Mesenchymal stem cell (in vitro differentiated cells and primary cell): ENCODE measurements at regions not wholly inside any gene's neighbourhood (a gene's known extent, or its start where the extent isn't known, plus 50 kb on each side); places are given as distances from the start of the nearest gene placed in this dataset.
"Not testable (repeated sequence)": the region's sequence is repeated elsewhere in the genome, so short reads cannot be mapped to it uniquely, and the experiment has no call there.

Experiments used
- DNase-seq: peaks from one replicate; pipeline ENCODE4 v3.0.0-alpha.2; 2013
- H2AFZ ChIP-seq: one replicate; pipeline ENCODE4 v1.6.1; 2013; ENCODE audit warnings: low read depth, mild to moderate bottlenecking, control low read depth, inconsistent platforms, low read length, moderate library complexity
- H2AK5ac ChIP-seq: 2 replicates; pipeline ENCODE4 v1.6.1; 2013; ENCODE audit warnings: low read length, moderate library complexity, mild to moderate bottlenecking, inconsistent platforms; ENCODE audit not compliant: severe bottlenecking
- H2BK120ac ChIP-seq: one replicate; pipeline ENCODE4 v1.6.1; 2013; ENCODE audit warnings: low read depth, mild to moderate bottlenecking, inconsistent platforms, low read length, moderate library complexity
- H2BK12ac ChIP-seq, 2 experiments: one replicate each; pipeline ENCODE4 v1.6.1; 2013; ENCODE audit warnings: inconsistent platforms in 2 of 2, low read length in 2 of 2, mild to moderate bottlenecking in 2 of 2, moderate library complexity in 2 of 2, control low read depth in 1 of 2
- H2BK15ac ChIP-seq: one replicate; pipeline ENCODE4 v1.6.1; 2013; ENCODE audit warnings: mild to moderate bottlenecking, low read depth, inconsistent platforms; ENCODE audit not compliant: poor library complexity, severe bottlenecking
- H2BK5ac ChIP-seq: 2 replicates; pipeline ENCODE4 v1.6.1; 2013; ENCODE audit warnings: low read depth, mild to moderate bottlenecking, low read length, control low read depth, inconsistent platforms; ENCODE audit not compliant: poor library complexity, severe bottlenecking
- H3K14ac ChIP-seq, 2 experiments: one replicate each; pipeline ENCODE4 v1.6.1; 2013; ENCODE audit warnings: inconsistent platforms in 2 of 2, low read length in 2 of 2, control low read depth in 1 of 2, mild to moderate bottlenecking in 1 of 2, moderate library complexity in 1 of 2
- H3K18ac ChIP-seq, 2 experiments: one replicate each; pipeline ENCODE4 v1.6.1; 2013; ENCODE audit warnings: inconsistent platforms in 2 of 2, low read length in 2 of 2, control low read depth in 1 of 2, low read depth in 1 of 2, mild to moderate bottlenecking in 1 of 2
- H3K23ac ChIP-seq, 2 experiments: one replicate each; pipeline ENCODE4 v1.6.1; 2013; ENCODE audit warnings: inconsistent platforms in 2 of 2, low read length in 2 of 2, mild to moderate bottlenecking in 2 of 2, moderate library complexity in 2 of 2, control low read depth in 1 of 2
- H3K27ac ChIP-seq: 2 replicates; pipeline ENCODE4 v1.5.1; 2013; ENCODE audit warnings: mild to moderate bottlenecking, moderate library complexity, low read length, control low read depth, inconsistent platforms; ENCODE audit not compliant: poor library complexity, severe bottlenecking
- H3K27me3 ChIP-seq, 2 experiments: 2 replicates each; pipeline versions ENCODE4 v1.6.1 to v1.7.0; 2013; ENCODE audit warnings: low read length in 2 of 2, mild to moderate bottlenecking in 2 of 2, moderate library complexity in 2 of 2, control low read depth in 1 of 2, inconsistent platforms in 1 of 2; ENCODE audit not compliant: control insufficient read depth in 1 of 2, insufficient read depth in 1 of 2
- H3K36me3 ChIP-seq, 2 experiments: 2 replicates each; pipeline versions ENCODE4 v1.6.1 to v1.7.0; 2013; ENCODE audit warnings: low read length in 2 of 2, control low read depth in 1 of 2, inconsistent platforms in 1 of 2, low read depth in 1 of 2, mild to moderate bottlenecking in 1 of 2; ENCODE audit not compliant: insufficient read depth in 2 of 2, control insufficient read depth in 1 of 2
- H3K4ac ChIP-seq, 2 experiments: one replicate each; pipeline ENCODE4 v1.6.1; 2013; ENCODE audit warnings: inconsistent platforms in 2 of 2, low read length in 2 of 2, mild to moderate bottlenecking in 2 of 2, moderate library complexity in 2 of 2, control low read depth in 1 of 2, low read depth in 1 of 2
- H3K4me1 ChIP-seq: 2 replicates; pipeline ENCODE4 v1.6.1; 2013; ENCODE audit warnings: low read depth, low read length, control low read depth; ENCODE audit not compliant: control insufficient read depth, insufficient read depth
- H3K4me2 ChIP-seq: 2 replicates; pipeline ENCODE4 v1.6.1; 2013; ENCODE audit warnings: low read length, mild to moderate bottlenecking, inconsistent platforms; ENCODE audit not compliant: poor library complexity, severe bottlenecking
- H3K4me3 ChIP-seq, 2 experiments: 2 replicates each; pipeline versions ENCODE4 v1.5.1 to v1.7.0; 2013; ENCODE audit warnings: low read length in 2 of 2, mild to moderate bottlenecking in 2 of 2, control low read depth in 1 of 2, low read depth in 1 of 2; ENCODE audit not compliant: insufficient read depth in 1 of 2
- H3K79me1 ChIP-seq: replicated peaks from 2 replicates; pipeline ENCODE4 v1.6.1; 2013; ENCODE audit warnings: mild to moderate bottlenecking, control low read depth, low read length, inconsistent platforms; ENCODE audit not compliant: poor library complexity, severe bottlenecking
- H3K9ac ChIP-seq: 2 replicates; pipeline ENCODE4 v1.7.0; 2013; ENCODE audit warnings: mild to moderate bottlenecking, low read length, moderate library complexity
- H3K9me3 ChIP-seq: 2 replicates; pipeline ENCODE4 v1.7.0; 2013; ENCODE audit warnings: mild to moderate bottlenecking, low read length; ENCODE audit not compliant: control insufficient read depth
- H4K8ac ChIP-seq: one replicate; pipeline ENCODE4 v1.6.1; 2013; ENCODE audit warnings: inconsistent platforms, mild to moderate bottlenecking, low read length, moderate library complexity
- H4K91ac ChIP-seq: one replicate; pipeline ENCODE4 v1.6.1; 2013; ENCODE audit warnings: mild to moderate bottlenecking, low read length, inconsistent platforms
- WGBS: methylation state at CpG from one replicate; pipeline ENCODE4 v1.1.7; 2013; ENCODE audit warnings: mixed read lengths; 5-methylcytosine and 5-hydroxymethylcytosine counted together

- Histone ChIP-seq H4K91ac (no peak overlapping the region), H3K9me3 (peaks cover 7% of the 10 kb centered on the region), H2AK5ac (peak overlapping the region; percentile 50), H3K18ac (no peak overlapping the region), H3K4me1 (peaks cover 2% of the 10 kb centered on the region), H2BK12ac (no peak overlapping the region), H3K14ac (no peak overlapping the region), H2BK15ac (no peak overlapping the region), H3K27me3 (no peaks in the 10 kb centered on the region), H3K4ac (no peak overlapping the region), H3K79me1 (no peaks in the 10 kb centered on the region), H3K4me3 (no peak overlapping the region), H2BK5ac (no peak overlapping the region), H4K8ac (no peak overlapping the region), H2AFZ (no peak overlapping the region), H3K27ac (peak overlapping the region; percentile 90), H3K36me3 (no peaks in the 10 kb centered on the region), H2BK120ac (no peak overlapping the region), H3K23ac (no peak overlapping the region), H3K9ac (no peak overlapping the region), H3K4me2 (no peak overlapping the region)
- WGBS, result 66% methylated on average over 4 of the region's 4 CpGs
- no peak for DNase-seq
Measured at GRCh38 chr4:177191586-177191985, 118.1 kb upstream of the NEIL3 start.

GRCh38 chr4:177191991-177192390 is 117.7 kb upstream of the NEIL3 start:
- no peak overlapping the region for H3K9ac ChIP-seq
- H3K18ac ChIP-seq, result no peak overlapping the region
- H3K27me3 ChIP-seq, result no peaks in the 10 kb centered on the region
- no peak overlapping the region for H2BK120ac ChIP-seq
- peaks cover 11% of the 10 kb centered on the region for H3K9me3 ChIP-seq
- no peak overlapping the region for H4K8ac ChIP-seq
- no peak overlapping the region for H3K14ac ChIP-seq
- H3K79me1 ChIP-seq, result no peaks in the 10 kb centered on the region
- H2BK5ac ChIP-seq, result no peak overlapping the region
- H3K4ac ChIP-seq, result no peak overlapping the region
- no peak overlapping the region for H3K4me2 ChIP-seq
- H4K91ac ChIP-seq, result no peak overlapping the region
- H3K4me3 ChIP-seq, result no peak overlapping the region
- H2AFZ ChIP-seq, result no peak overlapping the region
- no peak overlapping the region for H3K23ac ChIP-seq
- H3K4me1 ChIP-seq, result peaks cover 2% of the 10 kb centered on the region
- H2AK5ac ChIP-seq, result peak overlapping the region; percentile 33
- H3K27ac ChIP-seq, result no peak overlapping the region
- no peaks in the 10 kb centered on the region for H3K36me3 ChIP-seq
- 92% methylated on average over 7 of the region's 7 CpGs for WGBS
- H2BK12ac ChIP-seq, result no peak overlapping the region
- no peak overlapping the region for H2BK15ac ChIP-seq
- no peak for DNase-seq

- not testable (repeated sequence) for H3K4me1 ChIP-seq, H3K4me3 ChIP-seq, H4K8ac ChIP-seq, H2AFZ ChIP-seq, H3K27me3 ChIP-seq, H3K36me3 ChIP-seq, DNase-seq, H3K79me1 ChIP-seq, H3K27ac ChIP-seq, H2AK5ac ChIP-seq, H3K14ac ChIP-seq, H3K4ac ChIP-seq, H3K4me2 ChIP-seq, H3K23ac ChIP-seq, H2BK5ac ChIP-seq, H2BK12ac ChIP-seq, H2BK120ac ChIP-seq, H2BK15ac ChIP-seq, H4K91ac ChIP-seq, H3K18ac ChIP-seq, H3K9ac ChIP-seq
- peaks cover 21% of the 10 kb centered on the region for H3K9me3 ChIP-seq
- 97% methylated on average over 32 of the region's 47 CpGs for WGBS
Measured at GRCh38 chr4:177193024-177193715, 116.5 kb upstream of the NEIL3 start.

GRCh38 chr4:177194906-177195305 is 114.8 kb upstream of the NEIL3 start:
- H2BK15ac ChIP-seq, result no peak overlapping the region
- no peak overlapping the region for H3K4me3 ChIP-seq
- no peak overlapping the region for H4K91ac ChIP-seq
- H3K14ac ChIP-seq, result no peak overlapping the region
- H2AFZ ChIP-seq, result no peak overlapping the region
- no peak overlapping the region for H2BK5ac ChIP-seq
- H3K9me3 ChIP-seq, result peaks cover 21% of the 10 kb centered on the region
- 70% methylated on average over 6 of the region's 7 CpGs for WGBS
- peak; percentile 49 for DNase-seq
- no peak overlapping the region for H2BK120ac ChIP-seq
- H4K8ac ChIP-seq, result no peak overlapping the region
- H3K4me2 ChIP-seq, result no peak overlapping the region
- no peak overlapping the region for H3K9ac ChIP-seq
- no peak overlapping the region for H3K18ac ChIP-seq
- H3K79me1 ChIP-seq, result no peaks in the 10 kb centered on the region
- H2AK5ac ChIP-seq, result no peak overlapping the region
- H3K27me3 ChIP-seq, result no peaks in the 10 kb centered on the region
- no peak overlapping the region for H3K27ac ChIP-seq
- H3K36me3 ChIP-seq, result no peaks in the 10 kb centered on the region
- no peak overlapping the region for H3K4ac ChIP-seq
- H2BK12ac ChIP-seq, result no peak overlapping the region
- H3K23ac ChIP-seq, result no peak overlapping the region
- peaks cover 2% of the 10 kb centered on the region for H3K4me1 ChIP-seq
